Neural progenitor cell (in vitro differentiated cells): ENCODE measurements at regions not wholly inside any gene's neighbourhood (a gene's known extent, or its start where the extent isn't known, plus 50 kb on each side); places are given as distances from the start of the nearest gene placed in this dataset.

ENCODE experiments used
- EZH2 ChIP-seq: fragments of 200-600 bp; sonication (generic); IDR thresholded peaks from 2 replicates; pipeline ENCODE4 v1.6.1; 2017; ENCODE audit warnings: antibody characterized with exemption, mild to moderate bottlenecking, moderate library complexity
- EZH2phosphoT487 ChIP-seq: fragments of 200-600 bp; sonication (generic); IDR thresholded peaks from 2 replicates; pipeline ENCODE4 v1.6.1; 2017; ENCODE audit warnings: antibody characterized with exemption
- TF ChIP-seq, protein P1 (sequence below): fragments of 200-600 bp; sonication (generic); IDR thresholded peaks from 2 replicates; pipeline ENCODE4 v1.5.1; 2017; ENCODE audit warnings: antibody characterized with exemption, mild to moderate bottlenecking

DNA sequence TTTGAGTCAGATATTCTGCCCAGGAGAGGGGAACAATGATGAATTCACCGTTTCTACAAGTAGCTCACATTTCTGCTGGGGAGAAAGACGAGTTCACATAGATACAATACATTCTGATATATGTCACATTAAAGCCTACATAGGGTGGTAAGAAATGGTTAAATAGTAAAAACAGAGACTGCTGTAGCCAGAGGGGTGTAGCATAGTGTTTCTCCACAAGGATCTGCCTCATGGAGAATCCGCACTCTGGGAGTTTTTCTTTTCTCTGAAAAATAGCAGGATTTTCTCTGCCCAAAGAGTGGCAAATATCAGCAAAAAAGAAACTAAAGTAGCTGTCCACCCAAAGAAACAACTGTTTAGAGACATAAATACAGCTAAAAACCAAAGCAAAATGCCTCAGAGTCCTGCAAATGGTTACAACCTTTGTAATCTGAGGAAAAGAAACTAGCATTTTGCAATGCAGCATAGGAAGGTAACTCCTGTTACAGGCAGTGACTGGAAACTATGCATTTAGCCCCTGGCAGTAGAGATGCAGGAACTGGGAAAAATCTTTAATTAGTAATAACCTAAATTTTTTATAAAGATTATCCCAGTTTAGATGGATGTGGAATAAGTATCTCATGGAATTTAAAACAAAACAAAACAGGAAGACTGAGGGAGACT, 1126.7 kb upstream of the ADGRL2 start:
- TF ChIP-seq, protein P1, sequence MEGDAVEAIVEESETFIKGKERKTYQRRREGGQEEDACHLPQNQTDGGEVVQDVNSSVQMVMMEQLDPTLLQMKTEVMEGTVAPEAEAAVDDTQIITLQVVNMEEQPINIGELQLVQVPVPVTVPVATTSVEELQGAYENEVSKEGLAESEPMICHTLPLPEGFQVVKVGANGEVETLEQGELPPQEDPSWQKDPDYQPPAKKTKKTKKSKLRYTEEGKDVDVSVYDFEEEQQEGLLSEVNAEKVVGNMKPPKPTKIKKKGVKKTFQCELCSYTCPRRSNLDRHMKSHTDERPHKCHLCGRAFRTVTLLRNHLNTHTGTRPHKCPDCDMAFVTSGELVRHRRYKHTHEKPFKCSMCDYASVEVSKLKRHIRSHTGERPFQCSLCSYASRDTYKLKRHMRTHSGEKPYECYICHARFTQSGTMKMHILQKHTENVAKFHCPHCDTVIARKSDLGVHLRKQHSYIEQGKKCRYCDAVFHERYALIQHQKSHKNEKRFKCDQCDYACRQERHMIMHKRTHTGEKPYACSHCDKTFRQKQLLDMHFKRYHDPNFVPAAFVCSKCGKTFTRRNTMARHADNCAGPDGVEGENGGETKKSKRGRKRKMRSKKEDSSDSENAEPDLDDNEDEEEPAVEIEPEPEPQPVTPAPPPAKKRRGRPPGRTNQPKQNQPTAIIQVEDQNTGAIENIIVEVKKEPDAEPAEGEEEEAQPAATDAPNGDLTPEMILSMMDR, result no peak
- no peak for TF ChIP-seq EZH2phosphoT487
- TF ChIP-seq EZH2, result no peak
